CD4-positive, alpha-beta T cell (primary cell): ENCODE measurements at regions not wholly inside any gene's neighbourhood (a gene's known extent, or its start where the extent isn't known, plus 50 kb on each side); places are given as distances from the start of the nearest gene placed in this dataset.

Experiments
- ATAC-seq: fragments of 200-7000 bp; cut with Tn5 transposase; one replicate; pipeline ENCODE4 v1.10.0; 2022; ENCODE audit warnings: mild to moderate bottlenecking; ENCODE audit not compliant: poor library complexity
- CTCF ChIA-PET: fragments of 350-600 bp; sonication (Branson Sonifier 250); formaldehyde crosslinking; loops from one replicate; lab custom pipeline; 2021; ENCODE audit warnings: antibody characterized with exemption, inconsistent platforms; lab: Charles Lee
- POLR2A ChIA-PET: fragments of 350-600 bp; sonication (Branson Sonifier 250); formaldehyde crosslinking; loops from one replicate; lab custom pipeline; 2021; ENCODE audit warnings: antibody characterized with exemption, inconsistent platforms; lab: Charles Lee
- DNase-seq, 14 experiments: peaks; one replicate each; pipeline ENCODE4 v3.0.0-alpha.2; 2013 to 2020; ENCODE audit warnings: mixed read lengths in 2 of 14
- H3K27ac ChIP-seq, 2 donors: one replicate each; pipeline versions ENCODE4 v1.5.1 to v1.7.0; 2013; ENCODE audit warnings: low read length in 2 of 2, low read depth in 1 of 2, mild to moderate bottlenecking in 1 of 2
- H3K27me3 ChIP-seq, 2 experiments: 1 replicate in 1 of 2; 2 replicates in 1 of 2; pipeline versions ENCODE4 v1.6.1 to v1.7.0; 2013; ENCODE audit warnings: low read length in 2 of 2, control low read depth in 1 of 2, mild to moderate bottlenecking in 1 of 2, moderate library complexity in 1 of 2; ENCODE audit not compliant: insufficient read depth in 2 of 2, control insufficient read depth in 1 of 2
- H3K36me3 ChIP-seq: one replicate; pipeline ENCODE4 v1.6.1; 2013; ENCODE audit warnings: low read length, control low read depth; ENCODE audit not compliant: insufficient read depth
- H3K4me1 ChIP-seq: one replicate; pipeline ENCODE4 v1.6.1; 2013; ENCODE audit warnings: low read length, control low read depth; ENCODE audit not compliant: insufficient read depth
- H3K4me3 ChIP-seq: one replicate; pipeline ENCODE4 v1.5.1; 2013; ENCODE audit warnings: mild to moderate bottlenecking, low read length, moderate library complexity
- H3K9me3 ChIP-seq, 2 experiments: 1 replicate in 1 of 2; 2 replicates in 1 of 2; pipeline versions ENCODE4 v1.6.1 to v1.7.0; 2013; ENCODE audit warnings: low read length in 2 of 2, mild to moderate bottlenecking in 2 of 2, control low read depth in 1 of 2, moderate library complexity in 1 of 2; ENCODE audit not compliant: control insufficient read depth in 1 of 2, insufficient read depth in 1 of 2
- H3K27ac Mint-ChIP-seq: one replicate; pipeline ENCODE4 v1.8.0; 2020; ENCODE audit warnings: mixed read lengths
- H3K27me3 Mint-ChIP-seq: one replicate; pipeline ENCODE4 v1.8.0; 2021; ENCODE audit warnings: mixed read lengths
- H3K36me3 Mint-ChIP-seq: one replicate; pipeline ENCODE4 v1.8.0; 2021; ENCODE audit warnings: low read depth, mixed read lengths
- H3K4me1 Mint-ChIP-seq: one replicate; pipeline ENCODE4 v1.8.0; 2021; ENCODE audit warnings: low read depth, mixed read lengths
- H3K4me3 Mint-ChIP-seq: one replicate; pipeline ENCODE4 v1.8.0; 2020; ENCODE audit warnings: mild to moderate bottlenecking, mixed read lengths
- H3K9me3 Mint-ChIP-seq: one replicate; pipeline ENCODE4 v1.8.0; 2020; ENCODE audit warnings: mixed read lengths
- intact Hi-C, 2 experiments: fragments of 100-400 bp; cut with DNase I in 1 of 2; cut with micrococcal nuclease in 1 of 2; formaldehyde crosslinking; loops; one replicate each; pipeline versions ENCODE4 v1.15.1 to v1.9.0; 2023 to 2025; cut with DNase I, micrococcal nuclease
- TF ChIP-seq, protein P1 (sequence below): fragments of 200-600 bp; IDR thresholded peaks from one replicate; pipeline ENCODE4 v1.8.0; 2022; ENCODE audit warnings: antibody characterized with exemption, mild to moderate bottlenecking

DNA sequence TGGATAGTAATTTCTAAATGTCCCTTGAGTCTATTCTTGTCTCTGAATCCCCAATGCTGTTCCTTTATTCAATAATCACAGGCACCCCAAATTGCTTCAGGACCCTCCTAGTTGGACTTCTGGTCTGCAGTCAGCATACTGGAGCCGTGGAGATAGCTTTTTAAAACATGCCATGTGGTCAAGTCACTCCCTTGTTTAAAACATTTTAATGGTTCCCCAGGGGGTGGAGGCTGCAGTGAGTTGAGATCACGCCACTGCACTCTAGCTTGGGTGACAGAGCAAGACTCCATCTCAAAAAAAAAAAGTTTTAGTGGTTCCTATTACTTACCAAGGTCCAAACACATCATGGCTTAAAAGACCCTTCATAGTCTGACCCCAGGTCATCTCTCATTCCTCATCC lies 220.3 kb downstream of the ADAMTS15 start:
- intact Hi-C loops, result no loop called here
- H3K27me3 ChIP-seq, result no peaks in the 10 kb centered on the region
- no peaks in the 10 kb centered on the region for H3K36me3 ChIP-seq
- TF ChIP-seq, protein P1, sequence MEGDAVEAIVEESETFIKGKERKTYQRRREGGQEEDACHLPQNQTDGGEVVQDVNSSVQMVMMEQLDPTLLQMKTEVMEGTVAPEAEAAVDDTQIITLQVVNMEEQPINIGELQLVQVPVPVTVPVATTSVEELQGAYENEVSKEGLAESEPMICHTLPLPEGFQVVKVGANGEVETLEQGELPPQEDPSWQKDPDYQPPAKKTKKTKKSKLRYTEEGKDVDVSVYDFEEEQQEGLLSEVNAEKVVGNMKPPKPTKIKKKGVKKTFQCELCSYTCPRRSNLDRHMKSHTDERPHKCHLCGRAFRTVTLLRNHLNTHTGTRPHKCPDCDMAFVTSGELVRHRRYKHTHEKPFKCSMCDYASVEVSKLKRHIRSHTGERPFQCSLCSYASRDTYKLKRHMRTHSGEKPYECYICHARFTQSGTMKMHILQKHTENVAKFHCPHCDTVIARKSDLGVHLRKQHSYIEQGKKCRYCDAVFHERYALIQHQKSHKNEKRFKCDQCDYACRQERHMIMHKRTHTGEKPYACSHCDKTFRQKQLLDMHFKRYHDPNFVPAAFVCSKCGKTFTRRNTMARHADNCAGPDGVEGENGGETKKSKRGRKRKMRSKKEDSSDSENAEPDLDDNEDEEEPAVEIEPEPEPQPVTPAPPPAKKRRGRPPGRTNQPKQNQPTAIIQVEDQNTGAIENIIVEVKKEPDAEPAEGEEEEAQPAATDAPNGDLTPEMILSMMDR, result no peak
- no peaks in the 10 kb centered on the region for H3K9me3 ChIP-seq
- Mint-ChIP-seq H3K27ac (no peak overlapping the region), H3K4me3 (no peak overlapping the region), H3K27me3 (peaks cover 5% of the 10 kb centered on the region), H3K9me3 (no peaks in the 10 kb centered on the region), H3K36me3 (no peaks in the 10 kb centered on the region), H3K4me1 (no peaks in the 10 kb centered on the region)
- ChIA-PET POLR2A (no interaction called here), CTCF (no interaction called here)
- ATAC-seq (no peak), DNase-seq (no peak)
- H3K27ac ChIP-seq, result no peak overlapping the region
- H3K4me3 ChIP-seq, result no peak overlapping the region
- H3K4me1 ChIP-seq, result no peaks in the 10 kb centered on the region

DNA sequence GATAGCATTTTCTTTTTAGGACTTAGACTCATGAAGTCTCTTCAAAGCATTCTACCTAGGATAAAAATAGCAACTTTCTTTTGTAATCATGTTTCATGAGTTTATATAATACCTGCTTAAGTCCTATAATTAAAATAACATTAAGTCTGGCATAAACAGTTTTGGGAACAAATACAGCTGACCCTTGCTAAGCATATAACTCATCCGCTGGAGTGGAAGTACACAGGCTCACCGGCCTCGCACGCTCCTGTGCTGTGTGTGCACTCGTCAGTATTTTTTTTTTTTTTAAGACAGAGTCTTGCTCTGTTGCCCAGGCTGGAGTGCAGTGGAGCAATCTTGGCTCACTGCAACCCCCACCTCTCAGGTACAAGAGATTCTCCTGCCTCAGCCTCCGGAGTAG lies 221.8 kb downstream of the ADAMTS15 start:
- ChIA-PET POLR2A (no interaction called here), CTCF (no interaction called here)
- no peaks in the 10 kb centered on the region for H3K9me3 Mint-ChIP-seq
- no peaks in the 10 kb centered on the region for H3K9me3 ChIP-seq
- H3K36me3 ChIP-seq, result no peaks in the 10 kb centered on the region
- H3K27ac ChIP-seq, result no peak overlapping the region
- intact Hi-C loops, result no loop called here
- H3K27ac Mint-ChIP-seq, result no peak overlapping the region
- no peaks in the 10 kb centered on the region for H3K27me3 ChIP-seq
- H3K4me3 Mint-ChIP-seq, result no peak overlapping the region
- H3K27me3 Mint-ChIP-seq, result peaks cover 5% of the 10 kb centered on the region
- ATAC-seq, result no peak
- no peaks in the 10 kb centered on the region for H3K4me1 Mint-ChIP-seq
- H3K4me3 ChIP-seq, result no peak overlapping the region
- H3K4me1 ChIP-seq, result no peaks in the 10 kb centered on the region
- no peaks in the 10 kb centered on the region for H3K36me3 Mint-ChIP-seq
- DNase-seq, result no peak
- TF ChIP-seq, protein P1, result no peak

DNA sequence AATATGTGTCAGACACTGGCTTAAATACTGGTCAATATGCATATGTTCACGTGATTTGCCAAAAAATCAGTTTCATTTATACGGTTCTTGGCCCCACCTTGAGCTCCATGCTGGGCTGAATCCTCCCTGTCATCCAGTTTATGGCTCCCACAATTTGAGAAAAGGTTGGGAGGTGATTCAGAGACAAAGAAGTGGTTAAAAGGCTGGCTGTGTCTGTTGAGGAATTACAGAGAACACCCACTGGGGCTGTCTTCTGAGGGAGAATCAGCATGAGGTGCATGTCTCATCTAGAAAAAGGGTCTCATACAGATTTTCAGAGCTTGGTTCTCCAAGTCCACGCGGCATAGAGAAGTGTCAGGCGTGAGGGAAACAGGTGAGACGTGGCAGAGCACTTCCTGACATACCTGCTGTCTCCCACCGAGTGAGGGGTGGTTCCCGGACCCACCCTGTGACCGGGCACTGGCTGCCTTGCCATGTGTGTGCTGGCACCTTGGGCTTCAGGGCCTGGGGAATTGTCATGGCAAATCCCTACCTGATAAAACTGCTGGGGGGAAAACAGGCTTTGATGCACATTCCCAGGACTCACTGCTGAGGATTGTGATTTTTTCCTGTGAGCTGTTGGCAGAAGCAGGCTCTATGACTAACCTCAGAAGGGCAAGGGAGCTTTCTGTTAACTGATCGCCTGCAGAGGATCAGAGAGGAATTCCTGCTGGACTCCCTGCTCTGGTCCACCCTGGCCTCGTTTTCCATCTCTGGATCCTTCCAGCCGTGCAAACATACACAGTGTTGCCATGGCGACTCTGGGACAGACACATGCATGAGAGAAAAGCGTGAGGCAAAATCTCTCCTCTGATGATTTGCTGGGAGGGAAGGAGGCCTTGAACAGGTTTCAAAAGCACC lies 223.6 kb downstream of the ADAMTS15 start:
- CTCF ChIA-PET, result no interaction called here

More for the DNA sequence above, 223.6 kb downstream of the ADAMTS15 start:
- TF ChIP-seq, protein P1, result no peak
- no peak for DNase-seq
- Histone ChIP-seq H3K9me3 (peaks cover 0 to 5% of the 10 kb centered on the region in 2 experiments), H3K27me3 (peaks cover 0 to 6% of the 10 kb centered on the region in 2 experiments), H3K4me3 (no peak overlapping the region), H3K27ac (no peak overlapping the region), H3K4me1 (no peaks in the 10 kb centered on the region), H3K36me3 (no peaks in the 10 kb centered on the region)
- no peaks in the 10 kb centered on the region for H3K9me3 Mint-ChIP-seq
- ATAC-seq, result no peak
- POLR2A ChIA-PET, result no interaction called here
- H3K4me3 Mint-ChIP-seq, result no peak overlapping the region
- no peak overlapping the region for H3K27ac Mint-ChIP-seq
- intact Hi-C loops, result no loop called here
- H3K27me3 Mint-ChIP-seq, result peaks cover 5% of the 10 kb centered on the region
- H3K4me1 Mint-ChIP-seq, result no peaks in the 10 kb centered on the region
- no peaks in the 10 kb centered on the region for H3K36me3 Mint-ChIP-seq
